ENCODE measurements at regions not wholly inside any gene's neighbourhood (a gene's known extent, or its start where the extent isn't known, plus 50 kb on each side); places are given as distances from the start of the nearest gene placed in this dataset.

- TF ChIP-seq CTCF (IDR thresholded peaks at IDR 0.05; ENCODE audit: low read depth, low read length) = no peak
- no peaks in the 10 kb centered on the region for H3K9me3 ChIP-seq
- no peak overlapping the region for H3K4me3 ChIP-seq (ENCODE audit: low read depth, low read length)
- no peaks in the 10 kb centered on the region for H3K4me1 ChIP-seq
- DNase-seq = no peak
- H3K27me3 ChIP-seq = no peaks in the 10 kb centered on the region
- H3K36me3 ChIP-seq = no peaks in the 10 kb centered on the region
These were observed 470.4 kb downstream of the CDH26 start for GRCh38 chr20:60428651-60429050.

GRCh38 chr20:60430516-60431001, 472.3 kb downstream of the CDH26 start:
- H3K27me3 ChIP-seq = no peaks in the 10 kb centered on the region
- no peak for TF ChIP-seq CTCF (IDR thresholded peaks at IDR 0.05; ENCODE audit: low read depth, low read length)
- H3K4me1 ChIP-seq = no peaks in the 10 kb centered on the region
- H3K9me3 ChIP-seq = no peaks in the 10 kb centered on the region
- no peak for DNase-seq
- no peak overlapping the region for H3K4me3 ChIP-seq (ENCODE audit: low read depth, low read length)
- H3K36me3 ChIP-seq = no peaks in the 10 kb centered on the region

- Histone ChIP-seq H3K4me3 (ENCODE audit: low read depth, low read length) (no peak overlapping the region), H3K36me3 (no peaks in the 10 kb centered on the region), H3K27me3 (no peaks in the 10 kb centered on the region)
These were observed 473.1 kb downstream of the CDH26 start for GRCh38 chr20:60431349-60431748.

GRCh38 chr20:60437418-60437817, 479.2 kb downstream of the CDH26 start:
- no peak for TF ChIP-seq CTCF (IDR thresholded peaks at IDR 0.05; ENCODE audit: low read depth, low read length)
- no peak for DNase-seq
- Histone ChIP-seq H3K27me3 (no peaks in the 10 kb centered on the region), H3K4me1 (no peaks in the 10 kb centered on the region), H3K9me3 (no peaks in the 10 kb centered on the region), H3K4me3 (ENCODE audit: low read depth, low read length) (no peak overlapping the region), H3K36me3 (no peaks in the 10 kb centered on the region)

More at GRCh38 chr20:60431349-60431748, 473.1 kb downstream of the CDH26 start:
- no peak for DNase-seq
- no peak for TF ChIP-seq CTCF (IDR thresholded peaks at IDR 0.05; ENCODE audit: low read depth, low read length)
- Histone ChIP-seq H3K9me3 (no peaks in the 10 kb centered on the region), H3K4me1 (no peaks in the 10 kb centered on the region)

- no peaks in the 10 kb centered on the region for H3K9me3 ChIP-seq
- no peaks in the 10 kb centered on the region for H3K4me1 ChIP-seq
- no peak overlapping the region for H3K4me3 ChIP-seq (ENCODE audit: low read depth, low read length)
- no peaks in the 10 kb centered on the region for H3K27me3 ChIP-seq
- DNase-seq = no peak
- H3K36me3 ChIP-seq = no peaks in the 10 kb centered on the region
- TF ChIP-seq CTCF (IDR thresholded peaks at IDR 0.05; ENCODE audit: low read depth, low read length) = no peak
These were observed 488.3 kb downstream of the CDH26 start for GRCh38 chr20:60446267-60447111.

GRCh38 chr20:60447703-60448102, 489.5 kb downstream of the CDH26 start:
- Histone ChIP-seq H3K9me3 (no peaks in the 10 kb centered on the region), H3K36me3 (no peaks in the 10 kb centered on the region), H3K4me1 (no peaks in the 10 kb centered on the region), H3K4me3 (ENCODE audit: low read depth, low read length) (no peak overlapping the region), H3K27me3 (no peaks in the 10 kb centered on the region)
- no peak for TF ChIP-seq CTCF (IDR thresholded peaks at IDR 0.05; ENCODE audit: low read depth, low read length)
- no peak for DNase-seq
